ENCODE measurements at regions not wholly inside any gene's neighbourhood (a gene's known extent, or its start where the extent isn't known, plus 50 kb on each side); places are given as distances from the start of the nearest gene placed in this dataset.
"Not testable (repeated sequence)": the region's sequence is repeated elsewhere in the genome, so short reads cannot be mapped to it uniquely, and the experiment has no call there.

DNA sequence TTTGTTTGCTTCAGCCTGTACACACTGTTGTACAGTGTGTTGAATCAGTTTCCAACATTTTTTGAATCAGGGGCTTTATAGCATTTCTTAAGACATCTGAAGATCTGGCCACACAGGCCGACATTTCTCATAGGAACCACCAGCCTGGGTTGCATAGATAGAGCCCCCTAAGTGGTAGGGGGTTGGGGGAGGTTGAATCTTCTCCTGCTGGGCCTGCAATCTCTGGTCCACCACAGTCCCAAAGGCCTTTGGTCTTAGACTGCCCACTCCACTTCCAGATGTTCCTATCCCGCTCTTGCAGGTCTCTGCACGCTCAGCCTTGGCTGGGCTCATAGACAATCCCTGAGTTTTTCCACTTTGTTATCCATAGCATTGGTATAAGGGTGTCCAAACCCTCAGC is 75.4 kb upstream of the HABP2 start:
- H3K4me3 ChIP-seq: no peak overlapping the region
- no peaks in the 10 kb centered on the region for H3K27me3 ChIP-seq (replicated peaks)
- H3K4me1 ChIP-seq (replicated peaks): peaks cover 16% of the 10 kb centered on the region
- no peaks in the 10 kb centered on the region for H3K36me3 ChIP-seq
- H3K9me3 ChIP-seq (replicated peaks): peaks cover 20% of the 10 kb centered on the region
- no peak for DNase-seq (ENCODE audit: low read depth in 1 of 2, low spot score in 2 of 2)
- H3K27ac ChIP-seq: no peak overlapping the region

DNA sequence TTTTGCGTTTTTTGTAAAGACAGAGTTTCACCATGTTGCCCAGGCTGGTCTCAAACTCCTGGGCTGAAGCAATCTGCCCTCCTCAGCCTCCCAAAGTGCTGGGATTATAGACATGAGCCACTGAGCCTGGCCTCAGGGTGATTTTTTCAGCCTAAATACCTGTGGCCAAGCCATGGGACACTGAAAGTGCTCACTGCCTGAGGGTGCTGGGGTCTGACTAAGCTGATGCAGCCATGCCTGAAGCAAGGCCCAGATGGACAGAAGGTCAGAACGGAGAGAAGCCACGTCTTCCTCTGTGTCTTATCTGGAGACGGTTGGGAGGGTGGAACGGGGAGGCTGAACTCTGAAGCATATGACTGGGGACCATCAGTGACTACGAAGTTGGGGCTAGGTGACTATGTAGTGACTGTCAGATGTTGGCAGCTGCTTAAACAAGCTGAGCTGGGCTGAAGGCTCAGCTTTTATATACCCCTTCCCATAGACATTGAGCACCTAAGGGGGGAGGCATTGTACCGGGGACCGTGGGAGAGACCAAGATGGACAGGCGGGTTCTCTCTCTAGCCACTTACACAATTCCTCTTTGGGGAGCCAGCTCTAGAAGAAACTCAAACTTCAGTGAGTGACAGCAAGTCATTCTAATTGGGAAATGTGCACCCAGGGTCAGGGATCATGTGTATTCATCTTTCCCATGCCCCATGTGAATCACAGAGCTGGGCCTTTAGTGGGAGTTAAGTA is 73.3 kb upstream of the HABP2 start:
- Histone ChIP-seq H3K4me3 (no peak overlapping the region), H3K9me3 (replicated peaks) (peaks cover 20% of the 10 kb centered on the region), H3K4me1 (replicated peaks) (peaks cover 4% of the 10 kb centered on the region), H3K27ac (no peak overlapping the region), H3K36me3 (no peaks in the 10 kb centered on the region), H3K27me3 (replicated peaks) (no peaks in the 10 kb centered on the region)
- no peak for DNase-seq (ENCODE audit: low read depth in 1 of 2, low spot score in 2 of 2)

DNA sequence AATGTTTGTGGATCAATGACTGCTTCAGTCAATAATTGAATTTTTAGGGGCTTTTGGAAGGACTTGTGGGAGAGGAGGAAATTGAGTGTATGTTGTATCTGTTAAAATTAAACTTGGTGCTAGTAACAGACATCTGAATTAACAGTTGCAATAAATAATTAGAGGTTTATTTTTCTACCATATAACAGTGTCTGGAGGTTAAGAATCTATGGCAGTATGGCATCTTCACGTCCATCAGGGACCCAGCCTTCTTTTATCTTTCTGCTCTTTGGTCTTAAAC is 72.8 kb upstream of the HABP2 start:
- no peak for DNase-seq (ENCODE audit: low read depth in 1 of 2, low spot score in 2 of 2)
- Histone ChIP-seq H3K9me3 (replicated peaks) (peaks cover 20% of the 10 kb centered on the region), H3K4me1 (replicated peaks) (no peaks in the 10 kb centered on the region), H3K27ac (no peak overlapping the region), H3K4me3 (no peak overlapping the region), H3K27me3 (replicated peaks) (no peaks in the 10 kb centered on the region), H3K36me3 (no peaks in the 10 kb centered on the region)

DNA sequence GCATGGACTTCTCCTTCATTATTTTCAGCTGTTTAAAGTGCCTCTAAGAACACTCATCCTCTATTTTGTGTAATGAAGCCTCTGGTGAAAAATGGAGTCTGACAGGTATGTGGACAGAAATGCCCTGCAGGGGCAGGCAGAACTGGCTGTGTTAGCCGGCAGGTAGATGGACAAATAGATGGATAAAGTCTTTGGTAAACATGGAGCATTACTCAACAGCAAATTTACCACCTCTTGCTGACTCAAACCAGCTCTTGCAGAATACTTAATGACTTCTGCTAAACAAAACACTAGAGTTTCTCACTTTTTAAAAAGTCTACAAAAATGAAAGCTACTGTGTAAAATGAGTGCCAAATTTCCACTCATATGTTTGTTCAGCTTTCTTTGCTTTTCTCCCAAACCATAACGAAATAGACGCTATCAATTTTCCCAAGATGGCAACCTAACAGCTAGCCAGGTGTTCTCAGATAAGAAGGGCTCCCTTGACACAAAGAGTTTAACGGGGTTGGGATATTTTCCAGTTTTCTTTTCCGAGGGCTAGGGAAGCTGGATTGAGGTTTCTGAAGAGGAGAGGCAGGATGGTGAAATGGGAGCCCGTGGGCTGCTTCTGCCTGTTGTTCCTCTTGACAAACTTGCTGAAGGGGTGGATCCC is 71.9 kb upstream of the HABP2 start:
- no peak for DNase-seq (ENCODE audit: low read depth in 1 of 2, low spot score in 2 of 2)
- no peaks in the 10 kb centered on the region for H3K4me1 ChIP-seq (replicated peaks)

DNA sequence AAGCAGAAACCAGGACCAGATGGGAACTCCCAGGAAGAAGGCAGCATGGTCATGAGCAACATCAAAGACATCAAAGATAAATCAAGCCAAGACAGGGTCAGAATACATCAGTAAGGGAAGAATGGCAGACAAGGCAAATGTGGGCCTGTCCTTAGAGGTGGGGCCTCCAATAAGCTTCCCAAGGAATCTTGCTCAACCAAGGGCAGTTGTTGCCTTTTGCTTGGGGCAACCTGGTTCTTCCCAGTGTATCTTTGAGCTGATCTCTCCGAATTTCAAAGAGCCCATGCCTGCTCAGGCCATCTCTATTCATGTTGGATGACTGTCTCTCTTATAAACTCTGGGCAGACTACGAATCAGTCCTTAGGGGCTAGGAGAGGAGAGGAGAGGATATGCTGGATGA is 68.4 kb upstream of the HABP2 start:
- no peaks in the 10 kb centered on the region for H3K4me1 ChIP-seq (replicated peaks)
- H3K9me3 ChIP-seq (replicated peaks): peaks cover 10% of the 10 kb centered on the region
- DNase-seq (ENCODE audit: low read depth in 1 of 2, low spot score in 2 of 2): no peak
- H3K27ac ChIP-seq: no peak overlapping the region
- no peak overlapping the region for H3K4me3 ChIP-seq
- H3K36me3 ChIP-seq: no peaks in the 10 kb centered on the region
- H3K27me3 ChIP-seq (replicated peaks): no peaks in the 10 kb centered on the region

More for the DNA sequence above, 71.9 kb upstream of the HABP2 start:
- Histone ChIP-seq H3K36me3 (no peaks in the 10 kb centered on the region), H3K27ac (no peak overlapping the region), H3K4me3 (no peak overlapping the region), H3K9me3 (replicated peaks) (peaks cover 20% of the 10 kb centered on the region), H3K27me3 (replicated peaks) (no peaks in the 10 kb centered on the region)

DNA sequence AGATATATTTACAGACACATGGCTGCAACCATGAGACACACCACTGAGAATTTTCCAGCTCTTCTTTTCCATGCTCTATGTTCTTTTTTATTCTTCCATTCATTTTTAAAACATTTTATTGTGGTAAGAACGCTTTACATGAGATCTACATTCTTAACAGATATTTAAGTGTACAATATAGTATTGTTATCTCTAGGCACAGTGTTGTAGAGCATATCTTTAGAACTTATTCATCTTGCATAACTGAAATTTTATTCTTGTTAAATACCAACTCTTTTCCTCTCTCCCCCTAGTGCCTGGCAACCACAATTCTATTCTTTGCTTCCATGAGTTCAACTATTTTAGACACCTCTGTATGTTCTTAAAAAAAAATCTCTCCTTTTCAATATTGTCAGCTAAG is 67.1 kb upstream of the HABP2 start:
- H3K36me3 ChIP-seq: no peaks in the 10 kb centered on the region
- H3K4me3 ChIP-seq: no peak overlapping the region
- no peak for DNase-seq (ENCODE audit: low read depth in 1 of 2, low spot score in 2 of 2)
- H3K9me3 ChIP-seq (replicated peaks): no peaks in the 10 kb centered on the region; the same call in 1 of the 2 replicates
- H3K27ac ChIP-seq: no peak overlapping the region
- no peaks in the 10 kb centered on the region for H3K27me3 ChIP-seq (replicated peaks)
- no peaks in the 10 kb centered on the region for H3K4me1 ChIP-seq (replicated peaks)

DNA sequence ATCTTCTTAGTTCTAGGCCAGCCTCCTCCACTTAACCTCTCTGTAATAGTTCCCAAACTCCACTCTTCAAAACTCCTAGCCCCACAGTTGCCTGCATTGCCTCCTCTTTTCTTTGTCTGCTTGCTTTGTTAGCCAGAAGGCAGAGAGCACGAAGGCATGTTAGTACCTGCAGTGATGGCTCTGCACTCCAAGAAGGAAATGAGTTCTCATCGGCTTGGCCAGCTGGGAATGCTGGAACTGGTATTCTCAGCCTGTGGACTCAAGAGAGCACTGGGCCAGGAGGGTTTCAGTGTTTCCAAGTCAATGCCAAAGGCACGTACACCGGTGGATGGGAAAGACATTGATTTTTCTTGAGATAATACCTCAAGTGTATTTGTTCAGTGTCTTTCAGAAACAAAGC is 66.3 kb upstream of the HABP2 start:
- no peaks in the 10 kb centered on the region for H3K9me3 ChIP-seq (replicated peaks)
- H3K27me3 ChIP-seq (replicated peaks): no peaks in the 10 kb centered on the region
- H3K36me3 ChIP-seq: no peaks in the 10 kb centered on the region
- no peak overlapping the region for H3K27ac ChIP-seq
- DNase-seq (ENCODE audit: low read depth in 1 of 2, low spot score in 2 of 2): no peak
- H3K4me3 ChIP-seq: no peak overlapping the region
- H3K4me1 ChIP-seq (replicated peaks): no peaks in the 10 kb centered on the region

DNA sequence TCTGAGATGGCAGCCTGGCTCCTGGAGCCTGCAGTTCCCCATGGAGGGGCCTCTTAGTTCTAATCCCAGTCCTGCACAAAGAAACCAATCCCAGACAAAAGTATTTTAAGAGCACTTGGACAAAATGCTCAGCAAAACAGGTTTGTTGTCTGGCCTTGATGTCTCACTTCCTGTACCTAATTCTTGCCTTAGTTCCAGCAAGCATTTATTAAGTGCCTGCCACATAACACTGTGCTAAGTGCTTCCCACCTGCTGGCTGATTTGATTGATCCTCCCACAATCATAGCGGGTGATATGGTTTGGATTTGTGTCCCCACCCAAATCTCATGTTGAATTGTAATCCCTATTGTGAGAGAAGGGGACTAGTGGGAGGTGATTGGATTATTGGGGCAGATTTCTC is 65.7 kb upstream of the HABP2 start:
- no peaks in the 10 kb centered on the region for H3K9me3 ChIP-seq (replicated peaks)
- DNase-seq (ENCODE audit: low read depth in 1 of 2, low spot score in 2 of 2): no peak
- no peaks in the 10 kb centered on the region for H3K36me3 ChIP-seq
- no peak overlapping the region for H3K27ac ChIP-seq
- H3K4me3 ChIP-seq: no peak overlapping the region
- no peaks in the 10 kb centered on the region; the same call in 1 of the 2 replicates for H3K27me3 ChIP-seq (replicated peaks)
- H3K4me1 ChIP-seq (replicated peaks): no peaks in the 10 kb centered on the region

DNA sequence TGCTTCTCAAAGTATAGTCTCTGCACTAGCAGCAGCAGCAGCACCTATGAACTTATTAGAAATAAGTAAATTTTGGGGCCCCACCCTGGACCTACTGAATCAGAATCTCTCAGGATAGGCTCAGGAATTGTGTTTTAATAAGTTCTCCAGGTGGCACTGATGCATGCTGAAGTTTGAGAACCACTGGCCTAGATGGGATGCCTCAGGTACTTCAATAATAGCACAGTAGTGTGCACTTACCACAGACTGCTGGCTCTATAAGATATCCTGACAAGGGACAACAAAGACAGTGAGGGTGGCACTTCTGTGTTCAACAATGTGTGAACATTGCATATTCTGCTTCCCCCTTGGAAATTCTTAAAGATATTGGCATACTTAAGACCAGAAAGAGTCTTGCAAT is 64.7 kb upstream of the HABP2 start:
- Histone ChIP-seq H3K36me3 (no peaks in the 10 kb centered on the region), H3K27me3 (replicated peaks) (no peaks in the 10 kb centered on the region; the same call in 1 of the 2 replicates), H3K27ac (no peak overlapping the region), H3K4me1 (replicated peaks) (no peaks in the 10 kb centered on the region), H3K4me3 (no peak overlapping the region), H3K9me3 (replicated peaks) (no peaks in the 10 kb centered on the region; the same call in 1 of the 2 replicates)
- DNase-seq (ENCODE audit: low read depth in 1 of 2, low spot score in 2 of 2): no peak

DNA sequence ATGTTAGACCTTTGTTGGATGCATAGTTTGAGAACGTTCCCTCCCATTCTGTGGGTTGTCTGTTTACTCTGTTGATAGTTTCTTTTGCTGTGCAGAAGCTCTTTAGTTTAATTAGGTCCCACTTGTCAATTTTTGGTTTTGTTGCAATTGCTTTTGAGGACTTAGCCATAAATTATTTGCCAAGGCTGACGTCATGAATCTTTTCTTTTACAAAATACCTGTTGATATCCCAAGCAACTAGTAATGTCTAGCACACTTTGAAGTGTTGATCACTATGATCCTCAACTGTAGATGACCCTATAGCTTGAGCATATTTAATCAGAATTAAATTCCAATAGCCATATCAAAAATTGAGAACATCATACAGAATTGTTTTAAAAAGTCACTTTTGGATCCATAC is 63.3 kb upstream of the HABP2 start:
- H3K36me3 ChIP-seq; H3K9me3 ChIP-seq (replicated peaks); H3K4me1 ChIP-seq (replicated peaks); H3K4me3 ChIP-seq; H3K27ac ChIP-seq; DNase-seq (ENCODE audit: low read depth in 1 of 2, low spot score in 2 of 2); H3K27me3 ChIP-seq (replicated peaks): not testable (repeated sequence)

DNA sequence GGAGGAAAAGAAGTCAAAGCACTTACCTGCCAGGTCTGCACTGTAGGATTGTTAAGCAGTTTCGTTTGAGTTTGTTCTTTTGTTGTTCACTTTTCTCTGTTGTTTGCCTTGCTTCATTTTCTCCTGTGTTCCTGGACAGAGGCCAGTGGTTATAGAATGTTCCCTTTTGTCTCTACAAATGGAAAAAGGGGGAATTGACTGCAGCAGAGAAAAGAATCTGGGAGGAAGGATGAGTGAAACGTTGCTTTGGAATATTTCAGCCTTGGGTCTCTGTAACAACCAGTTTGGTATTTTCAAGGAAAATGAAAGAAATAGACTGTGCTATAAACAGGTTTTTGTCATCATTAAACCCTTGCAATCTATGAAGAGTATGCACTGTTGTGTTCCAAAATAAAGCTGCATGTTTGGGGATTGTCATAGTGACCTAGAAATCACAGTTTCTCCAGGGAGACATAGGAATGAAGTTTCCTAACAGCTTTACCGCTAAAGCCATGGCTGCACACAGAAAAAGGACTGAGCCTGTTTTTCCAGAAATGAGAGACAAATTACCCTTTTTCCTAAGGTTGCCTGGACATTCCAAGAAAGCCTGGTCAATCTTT is 60.8 kb upstream of the HABP2 start:
- Histone ChIP-seq H3K4me3 (no peak overlapping the region), H3K27ac (no peak overlapping the region), H3K4me1 (replicated peaks) (no peaks in the 10 kb centered on the region), H3K9me3 (replicated peaks) (no peaks in the 10 kb centered on the region; the same call in 1 of the 2 replicates), H3K27me3 (replicated peaks) (peaks cover 5% of the 10 kb centered on the region; the same call in 1 of the 2 replicates), H3K36me3 (no peaks in the 10 kb centered on the region)
- DNase-seq (ENCODE audit: low read depth in 1 of 2, low spot score in 2 of 2): no peak

DNA sequence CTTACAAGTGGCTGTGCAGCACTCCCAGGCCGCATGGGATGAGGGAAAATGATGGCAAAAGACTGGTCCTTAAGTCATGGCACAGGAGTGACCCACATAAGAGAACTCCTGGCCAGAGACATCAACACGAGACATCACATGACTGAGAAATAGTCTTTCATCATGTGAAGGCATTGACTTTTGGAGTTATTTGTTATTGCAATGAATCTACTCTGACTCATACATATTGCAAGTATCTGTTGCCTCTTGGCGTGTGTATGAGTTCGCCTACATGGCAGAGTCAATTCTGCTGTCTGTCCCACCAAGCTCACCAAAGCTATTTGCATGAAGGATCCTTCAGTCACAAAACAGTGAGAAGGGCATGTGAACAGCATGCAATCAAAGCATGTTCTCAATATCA is 59.7 kb upstream of the HABP2 start:
- no peaks in the 10 kb centered on the region for H3K4me1 ChIP-seq (replicated peaks)
- no peaks in the 10 kb centered on the region for H3K36me3 ChIP-seq
- peaks cover 5% of the 10 kb centered on the region; the same call in 1 of the 2 replicates for H3K27me3 ChIP-seq (replicated peaks)
- no peak for DNase-seq (ENCODE audit: low read depth in 1 of 2, low spot score in 2 of 2)
- H3K27ac ChIP-seq: no peak overlapping the region
- H3K9me3 ChIP-seq (replicated peaks): no peaks in the 10 kb centered on the region; the same call in 1 of the 2 replicates
- no peak overlapping the region for H3K4me3 ChIP-seq

DNA sequence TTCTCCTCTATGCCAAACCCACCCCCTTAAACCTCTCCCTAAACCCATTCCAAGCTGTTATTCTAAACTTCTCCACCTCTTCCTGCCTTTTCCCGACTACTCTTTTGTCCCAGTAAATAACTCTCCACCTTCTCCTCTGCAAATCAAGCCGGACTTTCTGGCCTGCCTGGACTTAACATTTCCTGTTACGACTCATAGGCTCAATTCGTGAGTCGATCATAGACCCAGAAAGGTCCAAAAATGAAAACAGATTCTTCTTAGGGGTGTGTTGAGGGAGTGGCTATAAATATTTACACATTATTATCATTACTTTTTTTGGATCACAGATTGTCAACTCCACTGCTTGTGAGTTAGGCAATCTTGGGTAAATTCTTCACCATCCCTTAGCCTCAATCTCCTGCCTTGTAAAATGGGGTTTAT is 59.0 kb upstream of the HABP2 start:
- no peaks in the 10 kb centered on the region for H3K4me1 ChIP-seq (replicated peaks)
- no peak overlapping the region for H3K4me3 ChIP-seq
- no peaks in the 10 kb centered on the region; the same call in 1 of the 2 replicates for H3K9me3 ChIP-seq (replicated peaks)
- H3K27ac ChIP-seq: no peak overlapping the region
- no peaks in the 10 kb centered on the region for H3K36me3 ChIP-seq
- DNase-seq (ENCODE audit: low read depth in 1 of 2, low spot score in 2 of 2): no peak
- H3K27me3 ChIP-seq (replicated peaks): peaks cover 5% of the 10 kb centered on the region; the same call in 1 of the 2 replicates

DNA sequence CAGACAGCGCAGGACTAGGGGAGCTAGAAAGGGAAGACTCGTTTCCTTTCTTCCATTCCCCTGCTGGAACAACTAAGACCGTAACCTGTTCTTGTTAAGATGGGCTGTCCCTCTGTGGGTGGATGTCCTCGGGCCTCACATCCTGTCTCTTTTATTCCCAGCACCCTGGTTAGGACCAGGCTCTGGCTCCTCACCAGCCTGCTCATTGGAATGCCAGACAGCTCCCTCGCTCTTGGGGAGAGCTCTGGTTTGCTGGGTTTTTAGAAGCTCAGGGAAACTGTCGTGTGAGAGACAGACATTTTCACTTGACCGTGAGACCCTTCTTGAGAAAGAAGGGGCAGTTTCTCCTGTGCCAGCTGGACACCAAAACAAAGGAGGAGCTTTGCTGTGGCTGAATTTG is 58.1 kb upstream of the HABP2 start:
- Histone ChIP-seq H3K4me1 (replicated peaks) (no peaks in the 10 kb centered on the region), H3K36me3 (no peaks in the 10 kb centered on the region), H3K9me3 (replicated peaks) (no peaks in the 10 kb centered on the region; the same call in 1 of the 2 replicates), H3K4me3 (no peak overlapping the region), H3K27me3 (replicated peaks) (peaks cover 5% of the 10 kb centered on the region; the same call in 1 of the 2 replicates), H3K27ac (no peak overlapping the region)
- no peak for DNase-seq (ENCODE audit: low read depth in 1 of 2, low spot score in 2 of 2)

Data from SJSA1 (cell line).